HL-60/S4 treated with retinoic acid at 250 ng/mL for 4 days and 3 days (cell line): ENCODE measurements at regions not wholly inside any gene's neighbourhood (a gene's known extent, or its start where the extent isn't known, plus 50 kb on each side); places are given as distances from the start of the nearest gene placed in this dataset.
"Not testable (repeated sequence)": the region's sequence is repeated elsewhere in the genome, so short reads cannot be mapped to it uniquely, and the experiment has no call there.

Experiments
- in situ Hi-C: fragments of 300-500 bp; cut with MboI; formaldehyde crosslinking; loops from 2 replicates; pipeline ENCODE4 v1.7.0; 2022; ENCODE audit warnings: low sequenced_read_pairs

GRCh38 chr13:39931505-39931904 is 276.0 kb downstream of the COG6 start:
- in situ Hi-C loops = no loop called here

- in situ Hi-C loops = not testable (repeated sequence)
Measured at GRCh38 chr13:39932514-39932913, 277.1 kb downstream of the COG6 start.

- in situ Hi-C loops = no loop called here
Measured at GRCh38 chr13:39935155-39935554, 279.7 kb downstream of the COG6 start.

GRCh38 chr13:39938596-39938995 is 283.1 kb downstream of the COG6 start:
- in situ Hi-C loops = no loop called here

- in situ Hi-C loops = no loop called here
Measured at GRCh38 chr13:39941236-39941635, 285.8 kb downstream of the COG6 start.

- in situ Hi-C loops = no loop called here
Measured at GRCh38 chr13:39941911-39942551, 286.6 kb downstream of the COG6 start.

- in situ Hi-C loops = no loop called here
Measured at GRCh38 chr13:39942552-39943273, 287.3 kb downstream of the COG6 start.

GRCh38 chr13:39943711-39944110 is 288.2 kb downstream of the COG6 start:
- in situ Hi-C loops = no loop called here

GRCh38 chr13:39945226-39945625 is 289.8 kb downstream of the COG6 start:
- in situ Hi-C loops = no loop called here

GRCh38 chr13:39946769-39947168 is 291.3 kb downstream of the COG6 start:
- in situ Hi-C loops = no loop called here

GRCh38 chr13:39951301-39951700 is 295.8 kb downstream of the COG6 start:
- in situ Hi-C loops = no loop called here

GRCh38 chr13:39952249-39953233 is 297.1 kb downstream of the COG6 start:
- in situ Hi-C loops = no loop called here

GRCh38 chr13:39954476-39954875 is 299.0 kb downstream of the COG6 start:
- in situ Hi-C loops = no loop called here

- in situ Hi-C loops = no loop called here
Measured at GRCh38 chr13:39955560-39955959, 300.1 kb downstream of the COG6 start.

GRCh38 chr13:39956036-39956435 is 300.6 kb downstream of the COG6 start:
- in situ Hi-C loops = no loop called here

GRCh38 chr13:39957868-39958677 is 302.6 kb downstream of the COG6 start:
- in situ Hi-C loops = no loop called here

GRCh38 chr13:39959497-39960144 is 304.2 kb downstream of the COG6 start:
- in situ Hi-C loops = no loop called here

GRCh38 chr13:39960191-39960590 is 304.7 kb downstream of the COG6 start:
- in situ Hi-C loops = no loop called here

- in situ Hi-C loops = no loop called here
Measured at GRCh38 chr13:39961036-39961435, 305.6 kb downstream of the COG6 start.

- in situ Hi-C loops = no loop called here
Measured at GRCh38 chr13:39963612-39964011, 308.1 kb downstream of the COG6 start.
